SK-N-SH (cell line): ENCODE measurements at regions not wholly inside any gene's neighbourhood (a gene's known extent, or its start where the extent isn't known, plus 50 kb on each side); places are given as distances from the start of the nearest gene placed in this dataset.

ENCODE experiments used
- GABPA ChIP-seq: IDR thresholded peaks from 2 replicates; pipeline ENCODE4 v1.4.0; 2012; ENCODE audit warnings: low read depth, mild to moderate bottlenecking
- GATA2 ChIP-seq: sonication (generic); formaldehyde crosslinking; IDR thresholded peaks from 2 replicates; pipeline ENCODE4 v1.5.0; 2020; ENCODE audit warnings: mild to moderate bottlenecking, missing genetic modification reagents
- JUND ChIP-seq: IDR thresholded peaks from 2 replicates; pipeline ENCODE4 v1.4.0; 2012
- POLR2AphosphoS5 ChIP-seq: IDR thresholded peaks from 2 replicates; pipeline ENCODE4 v1.6.1; 2012; ENCODE audit warnings: low read depth, low read length
- RAD21 ChIP-seq: IDR thresholded peaks from 2 replicates; pipeline ENCODE4 v1.6.1; 2012; ENCODE audit warnings: mild to moderate bottlenecking, low read length
- TF ChIP-seq, protein P1 (sequence below): fragments of 200-600 bp; sonication (generic); IDR thresholded peaks from 2 replicates; pipeline ENCODE4 v1.6.1; 2017; ENCODE audit warnings: antibody characterized with exemption, mild to moderate bottlenecking, moderate library complexity
- TF ChIP-seq, protein P2 (sequence below): fragments of 150-350 bp; IDR thresholded peaks from 2 replicates; pipeline ENCODE4 v1.6.1; 2017; ENCODE audit warnings: antibody characterized with exemption, low read length, low read depth, borderline replicate concordance

DNA sequence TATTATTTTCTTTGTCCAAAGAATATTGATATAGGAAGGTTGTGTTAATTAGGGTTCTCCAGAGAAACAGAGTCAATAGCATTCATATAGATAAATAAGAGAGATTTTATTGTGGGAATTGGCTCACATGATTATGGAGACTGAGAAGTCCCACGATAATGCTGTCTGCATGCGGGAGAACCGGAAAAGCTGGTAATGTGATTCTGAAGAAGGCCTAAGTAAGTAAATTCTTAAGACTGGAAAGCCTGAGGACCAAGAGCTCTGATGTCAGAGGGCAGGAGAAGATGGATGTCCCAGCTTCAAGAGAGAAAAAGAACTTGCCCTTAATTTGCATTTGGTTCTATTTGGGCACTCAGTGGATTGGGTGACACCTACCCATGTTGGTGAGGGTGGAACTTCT, 307.4 kb upstream of the C9orf72 start:
- TF ChIP-seq, protein P1, sequence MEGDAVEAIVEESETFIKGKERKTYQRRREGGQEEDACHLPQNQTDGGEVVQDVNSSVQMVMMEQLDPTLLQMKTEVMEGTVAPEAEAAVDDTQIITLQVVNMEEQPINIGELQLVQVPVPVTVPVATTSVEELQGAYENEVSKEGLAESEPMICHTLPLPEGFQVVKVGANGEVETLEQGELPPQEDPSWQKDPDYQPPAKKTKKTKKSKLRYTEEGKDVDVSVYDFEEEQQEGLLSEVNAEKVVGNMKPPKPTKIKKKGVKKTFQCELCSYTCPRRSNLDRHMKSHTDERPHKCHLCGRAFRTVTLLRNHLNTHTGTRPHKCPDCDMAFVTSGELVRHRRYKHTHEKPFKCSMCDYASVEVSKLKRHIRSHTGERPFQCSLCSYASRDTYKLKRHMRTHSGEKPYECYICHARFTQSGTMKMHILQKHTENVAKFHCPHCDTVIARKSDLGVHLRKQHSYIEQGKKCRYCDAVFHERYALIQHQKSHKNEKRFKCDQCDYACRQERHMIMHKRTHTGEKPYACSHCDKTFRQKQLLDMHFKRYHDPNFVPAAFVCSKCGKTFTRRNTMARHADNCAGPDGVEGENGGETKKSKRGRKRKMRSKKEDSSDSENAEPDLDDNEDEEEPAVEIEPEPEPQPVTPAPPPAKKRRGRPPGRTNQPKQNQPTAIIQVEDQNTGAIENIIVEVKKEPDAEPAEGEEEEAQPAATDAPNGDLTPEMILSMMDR: no peak
- TF ChIP-seq GATA2 (CRISPR knock-in tag) (no peak), GABPA (no peak), POLR2AphosphoS5 (no peak), JUND (no peak), RAD21 (no peak)
- TF ChIP-seq, protein P2, sequence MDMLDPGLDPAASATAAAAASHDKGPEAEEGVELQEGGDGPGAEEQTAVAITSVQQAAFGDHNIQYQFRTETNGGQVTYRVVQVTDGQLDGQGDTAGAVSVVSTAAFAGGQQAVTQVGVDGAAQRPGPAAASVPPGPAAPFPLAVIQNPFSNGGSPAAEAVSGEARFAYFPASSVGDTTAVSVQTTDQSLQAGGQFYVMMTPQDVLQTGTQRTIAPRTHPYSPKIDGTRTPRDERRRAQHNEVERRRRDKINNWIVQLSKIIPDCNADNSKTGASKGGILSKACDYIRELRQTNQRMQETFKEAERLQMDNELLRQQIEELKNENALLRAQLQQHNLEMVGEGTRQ: no peak
